Thyroid gland (tissue), 4 donors: ENCODE measurements at regions not wholly inside any gene's neighbourhood (a gene's known extent, or its start where the extent isn't known, plus 50 kb on each side); places are given as distances from the start of the nearest gene placed in this dataset.

Source experiments
- DNase-seq, 2 donors: peaks; one replicate each; pipeline ENCODE4 v3.0.0-alpha.2; 2019
- H3K27ac ChIP-seq, 3 donors: fragments of 200-600 bp; sonication (generic); 1 replicate in 2 of 3; 2 replicates in 1 of 3; pipeline ENCODE4 v1.5.1; 2016 to 2019; ENCODE audit warnings: mild to moderate bottlenecking in 1 of 3, moderate library complexity in 1 of 3
- H3K27me3 ChIP-seq: fragments of 200-600 bp; sonication (generic); one replicate; pipeline ENCODE4 v1.5.1; 2019
- H3K36me3 ChIP-seq, 2 donors: fragments of 200-600 bp; sonication (generic); one replicate each; pipeline ENCODE4 v1.5.1; 2016 to 2019
- H3K4me1 ChIP-seq, 2 donors: fragments of 200-600 bp; sonication (generic); one replicate each; pipeline ENCODE4 v1.5.1; 2017 to 2019
- H3K4me3 ChIP-seq, 3 donors: fragments of 200-600 bp; sonication (generic); replicated peaks in 1 of 3; 1 replicate in 2 of 3; 2 replicates in 1 of 3; pipeline ENCODE4 v1.5.1; 2016; ENCODE audit warnings: mild to moderate bottlenecking in 1 of 3
- H3K9me3 ChIP-seq: fragments of 200-600 bp; sonication (generic); one replicate; pipeline ENCODE4 v1.5.1; 2017
- CTCF ChIP-seq, 6 experiments: fragments of 200-600 bp in 3 of 6; fragments of 450-650 bp in 3 of 6; sonication (generic) in 3 of 6; IDR thresholded peaks; one replicate each; pipeline ENCODE4 v1.5.1; 2016 to 2019; ENCODE audit warnings: antibody characterized with exemption in 6 of 6, mild to moderate bottlenecking in 2 of 6, inconsistent platforms in 1 of 6, moderate library complexity in 1 of 6
- POLR2A ChIP-seq, 2 donors: fragments of 450-650 bp; IDR thresholded peaks; one replicate each; pipeline ENCODE4 v1.6.1; 2017; ENCODE audit warnings: antibody characterized with exemption in 2 of 2, mild to moderate bottlenecking in 2 of 2, moderate library complexity in 1 of 2
- WGBS, 2 donors: methylation state at CpG; one replicate each; pipeline ENCODE4 v1.1.5; 2017; 5-methylcytosine and 5-hydroxymethylcytosine counted together
- intact Hi-C: fragments of 100-400 bp; cut with DNase I; formaldehyde crosslinking; loops from one replicate; pipeline ENCODE4 v1.15.1; 2023

DNA sequence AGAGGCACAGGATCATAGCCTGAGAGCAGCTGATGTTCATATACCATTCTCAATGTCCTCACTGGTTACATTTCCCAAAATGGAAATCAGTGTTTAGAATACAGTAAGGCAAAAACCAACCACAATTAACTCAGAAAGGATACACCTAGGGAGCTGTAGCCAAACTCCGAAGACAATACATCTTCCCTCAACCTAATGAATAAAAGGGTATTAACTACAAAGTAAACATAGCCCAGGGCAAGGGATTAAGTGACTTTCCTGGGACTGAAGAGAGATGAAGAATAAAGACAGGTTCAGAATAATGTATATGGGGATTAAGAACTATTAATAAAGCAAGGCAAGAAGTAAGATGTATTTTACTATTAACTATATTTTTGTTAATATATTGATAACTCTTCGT lies 79.5 kb downstream of the RPS29 start:
- 59 to 62% methylated on average over 2 of the region's 2 CpGs for WGBS, 2 donors
- H3K9me3 ChIP-seq: no peaks in the 10 kb centered on the region
- no peaks in the 10 kb centered on the region for H3K36me3 ChIP-seq
- no peak overlapping the region for H3K27ac ChIP-seq
- TF ChIP-seq POLR2A (IDR thresholded peaks at IDR 0.05) (no peak), CTCF (IDR thresholded peaks at IDR 0.05) (no peak)
- DNase-seq: no peak
- intact Hi-C loops: no loop called here
- no peaks in the 10 kb centered on the region for H3K27me3 ChIP-seq
- no peak overlapping the region for H3K4me3 ChIP-seq
- no peaks in the 10 kb centered on the region for H3K4me1 ChIP-seq

- H3K36me3 ChIP-seq: no peaks in the 10 kb centered on the region
- intact Hi-C loops: no loop called here
- H3K27me3 ChIP-seq: no peaks in the 10 kb centered on the region
- no peaks in the 10 kb centered on the region for H3K9me3 ChIP-seq
- H3K4me3 ChIP-seq: no peak overlapping the region
- H3K4me1 ChIP-seq: no peaks in the 10 kb centered on the region
- 63 to 65% methylated on average over 5 of the region's 5 CpGs for WGBS, 2 donors
- TF ChIP-seq POLR2A (IDR thresholded peaks at IDR 0.05): no peak
- no peak for TF ChIP-seq CTCF (IDR thresholded peaks at IDR 0.05)
- H3K27ac ChIP-seq: no peak overlapping the region
- DNase-seq: no peak
Observed at GRCh38 chr14:49505041-49505766, 81.0 kb downstream of the RPS29 start.

- Histone ChIP-seq H3K4me3 (no peak overlapping the region), H3K4me1 (no peaks in the 10 kb centered on the region), H3K9me3 (no peaks in the 10 kb centered on the region), H3K27ac (no peak overlapping the region), H3K36me3 (no peaks in the 10 kb centered on the region), H3K27me3 (no peaks in the 10 kb centered on the region)
- no peak for TF ChIP-seq POLR2A (IDR thresholded peaks at IDR 0.05)
- peak; percentile 57 to 86 (median 68) for TF ChIP-seq CTCF (IDR thresholded peaks at IDR 0.05)
- intact Hi-C loops: no loop called here
- WGBS, 2 donors: 24% methylated on average over 7 of the region's 7 CpGs
- peak in 1 of 2 donors; percentile 1 for DNase-seq
Observed at GRCh38 chr14:49497725-49498348, 88.3 kb downstream of the RPS29 start.

DNA sequence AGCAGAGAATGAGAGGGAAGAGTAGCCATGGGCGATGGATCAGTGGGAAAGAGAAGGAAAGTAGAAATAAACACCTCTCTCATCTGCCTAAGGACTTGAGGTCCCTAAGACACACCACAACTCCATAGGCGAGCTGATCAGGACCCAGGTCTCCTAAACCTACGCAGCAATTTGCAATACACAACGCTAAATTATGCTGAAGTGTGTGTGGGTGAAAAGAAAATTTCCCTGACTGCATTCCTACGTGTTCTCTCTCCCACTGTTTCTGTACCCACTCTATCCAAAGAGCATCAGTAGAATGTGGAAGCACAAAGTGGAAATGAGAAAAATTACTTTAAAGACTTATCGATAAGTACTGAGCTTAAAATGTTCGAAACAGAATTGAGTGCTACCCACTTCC lies 88.9 kb downstream of the RPS29 start:
- intact Hi-C loops: no loop called here
- TF ChIP-seq POLR2A (IDR thresholded peaks at IDR 0.05) (no peak), CTCF (IDR thresholded peaks at IDR 0.05) (no peak)

GRCh38 chr14:49494836-49495235 lies 91.3 kb downstream of the RPS29 start:
- Histone ChIP-seq H3K36me3 (no peaks in the 10 kb centered on the region), H3K27ac (no peak overlapping the region), H3K9me3 (no peaks in the 10 kb centered on the region), H3K4me1 (no peaks in the 10 kb centered on the region), H3K27me3 (no peaks in the 10 kb centered on the region), H3K4me3 (no peak overlapping the region)
- TF ChIP-seq POLR2A (IDR thresholded peaks at IDR 0.05) (no peak), CTCF (IDR thresholded peaks at IDR 0.05) (no peak)
- WGBS, 2 donors: 81 to 84% methylated on average over 4 of the region's 4 CpGs
- DNase-seq: no peak
- intact Hi-C loops: no loop called here

More for the DNA sequence above, 88.9 kb downstream of the RPS29 start:
- Histone ChIP-seq H3K9me3 (no peaks in the 10 kb centered on the region), H3K36me3 (no peaks in the 10 kb centered on the region), H3K27ac (no peak overlapping the region), H3K27me3 (no peaks in the 10 kb centered on the region), H3K4me1 (no peaks in the 10 kb centered on the region), H3K4me3 (no peak overlapping the region)
- DNase-seq: no peak
- 89 to 91% methylated on average over 7 of the region's 7 CpGs for WGBS, 2 donors
